BJ (cell line): ENCODE measurements at regions not wholly inside any gene's neighbourhood (a gene's known extent, or its start where the extent isn't known, plus 50 kb on each side); places are given as distances from the start of the nearest gene placed in this dataset.

Experiments
- CTCF ChIA-PET: fragments of 350-600 bp; formaldehyde crosslinking; extraction: SDS; loops from one replicate; lab custom pipeline; 2021; ENCODE audit warnings: antibody characterized with exemption, inconsistent platforms; lab: Yijun Ruan, JAX
- POLR2A ChIA-PET: fragments of 300-600 bp; sonication (Branson Sonifier 250); formaldehyde crosslinking; extraction: SDS; loops from one replicate; lab custom pipeline; 2021; ENCODE audit warnings: antibody characterized with exemption; lab: Charles Lee
- DNase-seq: peaks from one replicate; pipeline ENCODE4 v3.0.0-alpha.2; 2011; ENCODE audit warnings: low read depth
- H3K27me3 ChIP-seq: 2 replicates; pipeline ENCODE4 v1.6.0; 2011; ENCODE audit warnings: low read length; ENCODE audit not compliant: control insufficient read depth, insufficient read depth
- H3K36me3 ChIP-seq: 2 replicates; pipeline ENCODE4 v1.5.1; 2011; ENCODE audit warnings: low read length; ENCODE audit not compliant: control insufficient read depth, insufficient read depth
- H3K4me3 ChIP-seq: 2 replicates; pipeline ENCODE4 v1.5.1; 2011; ENCODE audit warnings: low read depth, mild to moderate bottlenecking, control low read depth, low read length
- TF ChIP-seq, protein P1 (sequence below): IDR thresholded peaks from 2 replicates; pipeline ENCODE4 v1.5.1; 2011; ENCODE audit warnings: low read depth, mild to moderate bottlenecking, control low read depth, inconsistent platforms, low read length, moderate library complexity; ENCODE audit not compliant: insufficient read depth

GRCh38 chr5:164578911-164579310, 1073.5 kb downstream of the MAT2B start:
- no peaks in the 10 kb centered on the region for H3K36me3 ChIP-seq
- no peak for DNase-seq
- ChIA-PET POLR2A (no interaction called here), CTCF (no interaction called here)
- no peaks in the 10 kb centered on the region for H3K27me3 ChIP-seq
- H3K4me3 ChIP-seq: no peak overlapping the region
- TF ChIP-seq, protein P1, sequence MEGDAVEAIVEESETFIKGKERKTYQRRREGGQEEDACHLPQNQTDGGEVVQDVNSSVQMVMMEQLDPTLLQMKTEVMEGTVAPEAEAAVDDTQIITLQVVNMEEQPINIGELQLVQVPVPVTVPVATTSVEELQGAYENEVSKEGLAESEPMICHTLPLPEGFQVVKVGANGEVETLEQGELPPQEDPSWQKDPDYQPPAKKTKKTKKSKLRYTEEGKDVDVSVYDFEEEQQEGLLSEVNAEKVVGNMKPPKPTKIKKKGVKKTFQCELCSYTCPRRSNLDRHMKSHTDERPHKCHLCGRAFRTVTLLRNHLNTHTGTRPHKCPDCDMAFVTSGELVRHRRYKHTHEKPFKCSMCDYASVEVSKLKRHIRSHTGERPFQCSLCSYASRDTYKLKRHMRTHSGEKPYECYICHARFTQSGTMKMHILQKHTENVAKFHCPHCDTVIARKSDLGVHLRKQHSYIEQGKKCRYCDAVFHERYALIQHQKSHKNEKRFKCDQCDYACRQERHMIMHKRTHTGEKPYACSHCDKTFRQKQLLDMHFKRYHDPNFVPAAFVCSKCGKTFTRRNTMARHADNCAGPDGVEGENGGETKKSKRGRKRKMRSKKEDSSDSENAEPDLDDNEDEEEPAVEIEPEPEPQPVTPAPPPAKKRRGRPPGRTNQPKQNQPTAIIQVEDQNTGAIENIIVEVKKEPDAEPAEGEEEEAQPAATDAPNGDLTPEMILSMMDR: no peak

GRCh38 chr5:164580155-164580554, 1074.7 kb downstream of the MAT2B start:
- POLR2A ChIA-PET: no interaction called here
- no peaks in the 10 kb centered on the region for H3K36me3 ChIP-seq
- TF ChIP-seq, protein P1: no peak
- H3K27me3 ChIP-seq: no peaks in the 10 kb centered on the region
- H3K4me3 ChIP-seq: no peak overlapping the region
- CTCF ChIA-PET: no interaction called here
- DNase-seq: no peak

GRCh38 chr5:164581889-164582288, 1076.5 kb downstream of the MAT2B start:
- no peak overlapping the region for H3K4me3 ChIP-seq
- TF ChIP-seq, protein P1: no peak
- no peaks in the 10 kb centered on the region for H3K36me3 ChIP-seq
- POLR2A ChIA-PET: no interaction called here
- CTCF ChIA-PET: no interaction called here
- no peak for DNase-seq
- no peaks in the 10 kb centered on the region for H3K27me3 ChIP-seq

GRCh38 chr5:164593982-164594381, 1088.6 kb downstream of the MAT2B start:
- CTCF ChIA-PET: no interaction called here
- no peaks in the 10 kb centered on the region for H3K36me3 ChIP-seq
- TF ChIP-seq, protein P1: no peak
- H3K27me3 ChIP-seq: no peaks in the 10 kb centered on the region
- POLR2A ChIA-PET: no interaction called here
- no peak for DNase-seq
- H3K4me3 ChIP-seq: no peak overlapping the region

DNA sequence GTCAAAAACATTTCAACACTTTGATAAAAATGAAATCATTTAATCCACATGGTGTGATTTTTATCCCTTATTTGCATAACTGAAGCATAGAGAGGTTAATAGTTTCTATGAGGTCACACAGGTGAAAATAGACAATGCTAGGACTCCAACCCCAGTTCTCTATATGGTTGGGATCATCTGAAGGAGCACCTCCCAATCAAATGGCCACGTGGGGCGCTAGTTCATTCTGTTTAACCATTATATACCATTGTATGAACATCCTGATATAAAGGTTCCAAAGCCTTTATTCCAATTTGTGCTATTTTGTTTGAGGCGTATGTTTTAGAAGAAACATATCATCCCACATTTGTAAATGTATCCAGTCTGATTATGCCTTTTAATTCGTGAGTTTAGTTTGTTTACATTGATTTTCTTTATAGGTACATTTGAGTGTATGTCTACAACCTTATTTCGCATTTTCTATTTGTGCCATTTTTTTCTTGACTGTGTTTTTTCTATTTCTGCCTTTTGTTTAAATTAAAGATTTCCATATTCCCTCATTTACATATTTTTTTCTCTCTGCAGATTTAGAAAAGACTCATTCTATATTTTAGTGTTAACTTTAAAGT, 1092.0 kb downstream of the MAT2B start:
- no peak for DNase-seq
- CTCF ChIA-PET: no interaction called here
- TF ChIP-seq, protein P1: no peak
- POLR2A ChIA-PET: no interaction called here
- Histone ChIP-seq H3K27me3 (no peaks in the 10 kb centered on the region), H3K4me3 (no peak overlapping the region), H3K36me3 (no peaks in the 10 kb centered on the region)
